Large intestine (tissue), 3 donors: ENCODE measurements at regions not wholly inside any gene's neighbourhood (a gene's known extent, or its start where the extent isn't known, plus 50 kb on each side); places are given as distances from the start of the nearest gene placed in this dataset.
"Not testable (repeated sequence)": the region's sequence is repeated elsewhere in the genome, so short reads cannot be mapped to it uniquely, and the experiment has no call there.

Experiments used
- DNase-seq, 2 donors: peaks; one replicate each; pipeline versions ENCODE4 v3.0.0 to v3.0.0-alpha.2; 2013
- H3K27ac ChIP-seq: one replicate; pipeline ENCODE4 v1.5.1; 2013; ENCODE audit warnings: low read length
- H3K27me3 ChIP-seq: 2 replicates; pipeline ENCODE4 v1.6.1; 2013; ENCODE audit warnings: low read length; ENCODE audit not compliant: control insufficient read depth, insufficient read depth
- H3K36me3 ChIP-seq: 2 replicates; pipeline ENCODE4 v1.6.1; 2013; ENCODE audit warnings: low read length; ENCODE audit not compliant: control insufficient read depth, insufficient read depth
- H3K4me1 ChIP-seq: one replicate; pipeline ENCODE4 v1.6.1; 2013; ENCODE audit warnings: low read length; ENCODE audit not compliant: control insufficient read depth, insufficient read depth
- H3K4me3 ChIP-seq: one replicate; pipeline ENCODE4 v1.5.1; 2013; ENCODE audit warnings: low read length
- H3K9me3 ChIP-seq: one replicate; pipeline ENCODE4 v1.6.1; 2013; ENCODE audit warnings: mild to moderate bottlenecking, low read depth, low read length, moderate library complexity; ENCODE audit not compliant: control insufficient read depth
- WGBS: methylation state at CpG from one replicate; pipeline ENCODE4 v1.1.5; 2013; ENCODE audit warnings: low lambda C conversion rate; ENCODE audit not compliant: insufficient coverage; 5-methylcytosine and 5-hydroxymethylcytosine counted together

GRCh38 chr10:36995806-36996205 lies 129.6 kb upstream of the ANKRD30A start:
- not testable (repeated sequence) for H3K4me3 ChIP-seq, H3K9me3 ChIP-seq, H3K4me1 ChIP-seq, H3K27me3 ChIP-seq, H3K27ac ChIP-seq, DNase-seq, H3K36me3 ChIP-seq
- no CpG with 5 or more reads among the region's 14 CpGs for WGBS

- no CpG with 5 or more reads among the region's 10 CpGs for WGBS
- H3K27ac ChIP-seq = no peak overlapping the region
- H3K36me3 ChIP-seq = no peaks in the 10 kb centered on the region
- peaks cover 2% of the 10 kb centered on the region for H3K4me1 ChIP-seq
- peaks cover 4% of the 10 kb centered on the region for H3K9me3 ChIP-seq
- no peaks in the 10 kb centered on the region for H3K27me3 ChIP-seq
- DNase-seq = no peak
- no peak overlapping the region for H3K4me3 ChIP-seq
These were observed 130.5 kb upstream of the ANKRD30A start for GRCh38 chr10:36994886-36995285.

GRCh38 chr10:36989233-36989632 lies 136.2 kb upstream of the ANKRD30A start:
- no peak for DNase-seq
- 100% methylated on average over 1 of the region's 12 CpGs for WGBS
- Histone ChIP-seq H3K4me1 (no peaks in the 10 kb centered on the region), H3K9me3 (peaks cover 7% of the 10 kb centered on the region), H3K27ac (no peak overlapping the region), H3K27me3 (no peaks in the 10 kb centered on the region), H3K4me3 (no peak overlapping the region), H3K36me3 (no peaks in the 10 kb centered on the region)

- WGBS = 100% methylated on average over 1 of the region's 2 CpGs
These were observed 178.8 kb upstream of the ANKRD30A start for GRCh38 chr10:36946598-36946997.

GRCh38 chr10:36943544-36943943 lies 181.9 kb upstream of the ANKRD30A start:
- Histone ChIP-seq H3K36me3 (no peaks in the 10 kb centered on the region), H3K27me3 (no peaks in the 10 kb centered on the region), H3K9me3 (peaks cover 7% of the 10 kb centered on the region), H3K4me1 (no peaks in the 10 kb centered on the region), H3K27ac (no peak overlapping the region), H3K4me3 (no peak overlapping the region)
- WGBS = no CpG with 5 or more reads among the region's 12 CpGs
- no peak for DNase-seq

More at GRCh38 chr10:36946598-36946997, 178.8 kb upstream of the ANKRD30A start:
- peaks cover 7% of the 10 kb centered on the region for H3K9me3 ChIP-seq
- no peak overlapping the region for H3K27ac ChIP-seq
- H3K27me3 ChIP-seq = no peaks in the 10 kb centered on the region
- DNase-seq = no peak
- no peaks in the 10 kb centered on the region for H3K4me1 ChIP-seq
- no peaks in the 10 kb centered on the region for H3K36me3 ChIP-seq
- H3K4me3 ChIP-seq = no peak overlapping the region

- Histone ChIP-seq H3K4me3 (no peak overlapping the region), H3K4me1 (no peaks in the 10 kb centered on the region), H3K9me3 (peaks cover 7% of the 10 kb centered on the region), H3K36me3 (no peaks in the 10 kb centered on the region), H3K27me3 (no peaks in the 10 kb centered on the region), H3K27ac (no peak overlapping the region)
- no peak for DNase-seq
- no CpG with 5 or more reads among the region's 8 CpGs for WGBS
These were observed 182.8 kb upstream of the ANKRD30A start for GRCh38 chr10:36942616-36943015.

- Histone ChIP-seq H3K27ac (no peak overlapping the region), H3K4me3 (no peak overlapping the region), H3K9me3 (no peaks in the 10 kb centered on the region), H3K4me1 (no peaks in the 10 kb centered on the region), H3K36me3 (no peaks in the 10 kb centered on the region), H3K27me3 (no peaks in the 10 kb centered on the region)
- DNase-seq = no peak
- WGBS = no CpG with 5 or more reads among the region's 2 CpGs
These were observed 222.4 kb upstream of the ANKRD30A start for GRCh38 chr10:36903040-36903439.

- no peak overlapping the region for H3K27ac ChIP-seq
- no CpG with 5 or more reads among the region's 5 CpGs for WGBS
- no peak for DNase-seq
- no peak overlapping the region for H3K4me3 ChIP-seq
- no peaks in the 10 kb centered on the region for H3K9me3 ChIP-seq
- H3K4me1 ChIP-seq = no peaks in the 10 kb centered on the region
- H3K36me3 ChIP-seq = no peaks in the 10 kb centered on the region
- H3K27me3 ChIP-seq = no peaks in the 10 kb centered on the region
These were observed 225.7 kb upstream of the ANKRD30A start for GRCh38 chr10:36899652-36900051.

- Histone ChIP-seq H3K27me3 (no peaks in the 10 kb centered on the region), H3K4me3 (no peak overlapping the region), H3K36me3 (no peaks in the 10 kb centered on the region), H3K4me1 (no peaks in the 10 kb centered on the region), H3K9me3 (no peaks in the 10 kb centered on the region), H3K27ac (no peak overlapping the region)
- WGBS = no CpG with 5 or more reads among the region's 6 CpGs
- DNase-seq = peak; percentile 22 to 47
These were observed 236.3 kb upstream of the ANKRD30A start for GRCh38 chr10:36888925-36889573.

- H3K27me3 ChIP-seq = no peaks in the 10 kb centered on the region
- no peaks in the 10 kb centered on the region for H3K4me1 ChIP-seq
- WGBS = 100% methylated on average over 1 of the region's 8 CpGs
- H3K36me3 ChIP-seq = no peaks in the 10 kb centered on the region
- no peak overlapping the region for H3K4me3 ChIP-seq
- no peaks in the 10 kb centered on the region for H3K9me3 ChIP-seq
- H3K27ac ChIP-seq = no peak overlapping the region
- DNase-seq = no peak
These were observed 239.0 kb upstream of the ANKRD30A start for GRCh38 chr10:36886303-36886891.

- Histone ChIP-seq H3K27ac (no peak overlapping the region), H3K4me3 (no peak overlapping the region), H3K36me3 (no peaks in the 10 kb centered on the region), H3K9me3 (no peaks in the 10 kb centered on the region), H3K4me1 (no peaks in the 10 kb centered on the region), H3K27me3 (no peaks in the 10 kb centered on the region)
- no peak for DNase-seq
- WGBS = no CpG with 5 or more reads among the region's 5 CpGs
These were observed 239.7 kb upstream of the ANKRD30A start for GRCh38 chr10:36885746-36886145.
